ENCODE measurements at regions not wholly inside any gene's neighbourhood (a gene's known extent, or its start where the extent isn't known, plus 50 kb on each side); places are given as distances from the start of the nearest gene placed in this dataset.

GRCh38 chr20:6863355-6863754 is 95.9 kb downstream of the BMP2 start:
- H3K4me1 Mint-ChIP-seq (ENCODE audit: low read depth in 2 of 2): no peaks in the 10 kb centered on the region
- H3K36me3 Mint-ChIP-seq: no peaks in the 10 kb centered on the region
- H3K9me3 Mint-ChIP-seq: peaks cover 5% of the 10 kb centered on the region
- ATAC-seq: no peak
- H3K27me3 Mint-ChIP-seq: no peaks in the 10 kb centered on the region
- no peak for DNase-seq (ENCODE audit: low spot score)
- H3K4me3 Mint-ChIP-seq: no peak overlapping the region
- H3K27ac Mint-ChIP-seq: no peak overlapping the region

GRCh38 chr20:6863798-6864201 is 96.3 kb downstream of the BMP2 start:
- no peaks in the 10 kb centered on the region for H3K36me3 Mint-ChIP-seq
- H3K4me1 Mint-ChIP-seq (ENCODE audit: low read depth in 2 of 2): no peaks in the 10 kb centered on the region
- H3K27me3 Mint-ChIP-seq: no peaks in the 10 kb centered on the region
- H3K9me3 Mint-ChIP-seq: peaks cover 5% of the 10 kb centered on the region
- H3K4me3 Mint-ChIP-seq: no peak overlapping the region
- H3K27ac Mint-ChIP-seq: no peak overlapping the region
- ATAC-seq: no peak
- DNase-seq (ENCODE audit: low spot score): no peak

- Mint-ChIP-seq H3K4me1 (ENCODE audit: low read depth in 2 of 2) (no peaks in the 10 kb centered on the region), H3K9me3 (peaks cover 5% of the 10 kb centered on the region), H3K27ac (no peak overlapping the region), H3K4me3 (no peak overlapping the region), H3K27me3 (no peaks in the 10 kb centered on the region), H3K36me3 (no peaks in the 10 kb centered on the region)
- ATAC-seq (no peak), DNase-seq (ENCODE audit: low spot score) (no peak)
Observed at GRCh38 chr20:6864740-6865139, 97.3 kb downstream of the BMP2 start.

- Mint-ChIP-seq H3K36me3 (no peaks in the 10 kb centered on the region), H3K4me3 (no peak overlapping the region), H3K4me1 (ENCODE audit: low read depth in 2 of 2) (no peaks in the 10 kb centered on the region), H3K27ac (no peak overlapping the region), H3K9me3 (peaks cover 5% of the 10 kb centered on the region), H3K27me3 (no peaks in the 10 kb centered on the region)
- DNase-seq (ENCODE audit: low spot score) (no peak), ATAC-seq (no peak)
Observed at GRCh38 chr20:6866741-6867140, 99.3 kb downstream of the BMP2 start.

DNA sequence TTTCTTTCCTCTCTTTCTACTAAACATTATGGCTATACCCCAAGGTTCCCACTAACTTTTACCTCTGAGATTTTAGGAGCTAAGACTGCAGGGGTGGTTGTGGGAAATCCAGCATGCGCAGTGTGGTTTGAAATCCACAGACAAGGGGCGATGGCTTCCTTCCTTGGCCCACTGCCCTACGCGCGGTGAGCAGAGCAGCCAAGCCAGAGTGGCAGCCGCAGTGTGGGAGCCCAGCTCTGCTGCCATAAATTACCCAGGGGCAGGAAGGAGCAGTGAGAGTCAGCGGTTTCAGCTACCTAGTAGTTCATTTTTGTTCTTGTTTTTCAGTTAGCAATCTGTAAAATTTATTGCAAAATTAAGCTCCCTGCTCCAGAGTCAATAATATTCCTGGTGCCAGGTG is 101.4 kb downstream of the BMP2 start:
- Mint-ChIP-seq H3K9me3 (peaks cover 5% of the 10 kb centered on the region), H3K27me3 (no peaks in the 10 kb centered on the region), H3K27ac (no peak overlapping the region), H3K4me3 (no peak overlapping the region), H3K4me1 (ENCODE audit: low read depth in 2 of 2) (no peaks in the 10 kb centered on the region), H3K36me3 (no peaks in the 10 kb centered on the region)
- ATAC-seq (no peak), DNase-seq (ENCODE audit: low spot score) (no peak)

DNA sequence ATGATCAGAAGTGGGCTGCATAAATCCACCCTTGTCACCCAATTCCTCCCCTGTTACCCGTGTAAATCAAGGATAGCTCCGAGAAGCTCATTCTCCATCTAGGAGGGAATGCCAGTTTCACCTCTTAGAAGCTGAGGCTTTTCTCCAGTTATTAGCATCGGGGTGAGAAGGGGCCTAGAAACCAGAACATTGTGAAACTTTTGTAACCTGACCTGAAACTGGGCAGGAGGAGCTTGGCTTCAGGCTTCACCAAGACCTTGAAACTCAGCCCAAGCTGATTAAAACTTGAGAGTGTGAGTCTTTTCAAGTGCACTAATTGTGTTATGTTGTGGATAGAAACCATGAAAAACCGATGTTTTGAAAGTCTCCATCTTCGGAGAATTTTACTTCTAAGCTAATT is 103.1 kb downstream of the BMP2 start:
- Mint-ChIP-seq H3K27ac (no peak overlapping the region), H3K27me3 (no peaks in the 10 kb centered on the region), H3K4me3 (no peak overlapping the region), H3K9me3 (peaks cover 5% of the 10 kb centered on the region), H3K4me1 (ENCODE audit: low read depth in 2 of 2) (no peaks in the 10 kb centered on the region), H3K36me3 (no peaks in the 10 kb centered on the region)
- DNase-seq (ENCODE audit: low spot score): no peak
- ATAC-seq: no peak

- ATAC-seq (no peak), DNase-seq (ENCODE audit: low spot score) (no peak)
- Mint-ChIP-seq H3K36me3 (no peaks in the 10 kb centered on the region), H3K27ac (no peak overlapping the region), H3K4me3 (no peak overlapping the region), H3K27me3 (no peaks in the 10 kb centered on the region), H3K9me3 (peaks cover 2% of the 10 kb centered on the region), H3K4me1 (ENCODE audit: low read depth in 2 of 2) (no peaks in the 10 kb centered on the region)
Observed at GRCh38 chr20:6877633-6878032, 110.1 kb downstream of the BMP2 start.

GRCh38 chr20:6882561-6883291 is 115.2 kb downstream of the BMP2 start:
- H3K9me3 Mint-ChIP-seq: peaks cover 8% of the 10 kb centered on the region

DNA sequence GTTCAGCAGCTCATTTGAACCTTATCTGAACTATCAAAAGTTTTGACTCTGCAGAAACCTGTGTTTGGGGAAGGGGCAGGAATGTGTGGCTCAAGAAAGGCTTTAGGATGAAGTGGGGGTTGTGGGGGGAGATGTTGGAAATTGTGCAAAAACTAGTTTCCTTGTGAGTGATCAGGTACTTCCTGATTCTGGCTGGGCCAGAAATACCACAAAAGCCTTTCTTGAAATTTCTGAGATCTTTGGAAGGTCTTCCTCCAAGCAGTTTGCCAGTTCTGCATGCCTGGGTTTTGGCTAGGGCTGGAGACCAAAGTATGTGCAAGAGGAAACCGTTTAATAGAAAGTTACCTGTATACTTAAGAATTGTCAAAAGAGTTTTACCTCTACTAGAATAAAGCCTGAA is 116.6 kb downstream of the BMP2 start:
- H3K9me3 Mint-ChIP-seq: peaks cover 11% of the 10 kb centered on the region
- DNase-seq (ENCODE audit: low spot score) (no peak), ATAC-seq (no peak)
- H3K27ac Mint-ChIP-seq: no peak overlapping the region
- H3K36me3 Mint-ChIP-seq: no peaks in the 10 kb centered on the region
- peaks cover 0 to 2% of the 10 kb centered on the region in 2 donors for H3K27me3 Mint-ChIP-seq
- no peaks in the 10 kb centered on the region for H3K4me1 Mint-ChIP-seq (ENCODE audit: low read depth in 2 of 2)
- H3K4me3 Mint-ChIP-seq: no peak overlapping the region

More at GRCh38 chr20:6882561-6883291, 115.2 kb downstream of the BMP2 start:
- DNase-seq (ENCODE audit: low spot score) (no peak), ATAC-seq (no peak)
- no peak overlapping the region for H3K4me3 Mint-ChIP-seq
- H3K4me1 Mint-ChIP-seq (ENCODE audit: low read depth in 2 of 2): no peaks in the 10 kb centered on the region
- H3K36me3 Mint-ChIP-seq: no peaks in the 10 kb centered on the region
- peaks cover 0 to 2% of the 10 kb centered on the region in 2 donors for H3K27me3 Mint-ChIP-seq
- H3K27ac Mint-ChIP-seq: no peak overlapping the region

DNA sequence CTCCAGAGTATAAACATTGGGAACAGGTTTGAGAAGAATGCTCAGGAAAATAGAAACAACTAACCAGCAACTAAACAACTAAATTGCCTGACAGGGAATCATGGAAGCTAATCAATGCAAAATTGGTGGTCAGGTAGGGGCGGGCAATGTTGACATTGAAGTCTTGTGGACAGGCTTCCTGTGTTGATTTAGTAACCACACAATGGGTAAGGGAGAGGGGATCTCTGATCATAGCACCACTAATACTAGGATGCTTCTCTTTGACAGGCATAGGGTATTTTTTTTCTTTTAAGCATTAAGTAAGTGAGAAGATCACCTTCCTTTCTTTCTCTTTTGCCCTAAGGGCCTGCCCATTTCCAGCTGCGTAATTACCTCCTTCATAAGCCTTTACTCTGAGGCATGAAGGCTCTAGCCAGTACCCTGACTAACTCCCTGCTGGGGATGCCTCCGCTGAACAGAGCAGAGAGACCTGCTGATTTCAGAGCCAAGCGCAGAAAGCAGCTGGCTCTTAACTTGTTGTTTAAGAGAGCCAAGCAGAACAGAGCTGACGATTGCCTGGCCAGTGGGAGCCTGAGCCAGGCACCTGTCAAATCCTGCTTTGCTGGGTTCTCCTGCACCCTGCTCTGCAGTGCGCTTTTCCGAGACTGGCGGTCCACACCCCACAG is 118.7 kb downstream of the BMP2 start:
- Mint-ChIP-seq H3K4me3 (no peak overlapping the region), H3K9me3 (peaks cover 11% of the 10 kb centered on the region), H3K27me3 (peaks cover 0 to 2% of the 10 kb centered on the region in 2 donors), H3K36me3 (no peaks in the 10 kb centered on the region), H3K4me1 (ENCODE audit: low read depth in 2 of 2) (no peaks in the 10 kb centered on the region), H3K27ac (no peak overlapping the region)
- ATAC-seq: no peak
- DNase-seq (ENCODE audit: low spot score): no peak

DNA sequence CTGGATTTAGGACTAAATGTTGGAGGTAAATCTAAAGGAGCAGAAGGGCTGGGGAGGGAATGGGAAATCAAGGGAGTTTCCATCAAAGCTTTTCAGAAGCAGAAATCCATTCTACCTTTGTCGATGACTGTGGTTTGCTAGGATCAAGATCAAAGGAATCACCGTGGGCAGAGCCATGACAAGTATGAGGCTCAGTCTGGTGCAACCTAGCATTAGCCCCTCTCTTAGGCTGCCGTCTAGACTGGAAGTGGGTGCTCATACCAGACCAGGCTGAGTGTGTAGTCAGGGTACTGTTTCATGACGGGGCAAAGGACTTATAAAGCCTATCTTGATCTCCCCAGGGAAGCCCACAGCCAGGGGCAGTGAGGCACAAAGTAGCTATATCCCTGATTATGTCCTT is 120.5 kb downstream of the BMP2 start:
- no peaks in the 10 kb centered on the region for H3K4me1 Mint-ChIP-seq (ENCODE audit: low read depth in 2 of 2)
- H3K27me3 Mint-ChIP-seq: peaks cover 0 to 5% of the 10 kb centered on the region in 2 donors
- H3K9me3 Mint-ChIP-seq: peaks cover 11% of the 10 kb centered on the region
- ATAC-seq: no peak
- H3K36me3 Mint-ChIP-seq: no peaks in the 10 kb centered on the region
- H3K27ac Mint-ChIP-seq: no peak overlapping the region
- DNase-seq (ENCODE audit: low spot score): no peak
- no peak overlapping the region for H3K4me3 Mint-ChIP-seq

DNA sequence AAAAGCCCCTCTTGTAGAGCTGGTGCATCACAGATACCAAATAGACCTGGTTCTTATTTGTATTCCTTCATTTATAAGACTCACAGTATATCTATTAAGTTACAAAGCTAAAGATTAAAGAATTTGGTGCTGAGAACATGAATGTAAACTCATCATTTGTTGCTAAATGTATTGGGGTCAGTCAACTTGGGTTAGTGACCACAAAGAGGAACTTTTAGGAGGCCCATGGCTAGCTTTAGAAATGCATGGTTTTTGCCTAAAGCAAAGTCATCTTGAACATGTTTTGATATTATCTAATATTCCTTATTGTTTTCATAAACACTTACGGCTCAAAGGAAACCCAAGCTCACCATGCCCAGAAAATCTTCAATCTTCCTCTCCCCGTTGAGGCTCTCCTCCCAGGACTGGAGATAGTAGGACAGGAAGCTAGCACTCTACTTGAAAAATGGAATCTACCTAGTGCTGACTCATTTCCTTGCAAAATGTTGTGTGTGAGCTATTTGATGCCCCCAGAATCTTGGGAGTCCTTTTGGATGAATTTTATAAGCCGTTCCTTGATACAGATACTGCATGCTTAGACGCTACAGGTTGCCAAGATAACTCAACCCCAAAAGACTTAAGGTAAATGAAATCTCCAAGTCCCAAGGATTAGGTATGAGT is 121.4 kb downstream of the BMP2 start:
- H3K9me3 Mint-ChIP-seq: peaks cover 11% of the 10 kb centered on the region
- H3K4me1 Mint-ChIP-seq (ENCODE audit: low read depth in 2 of 2): no peaks in the 10 kb centered on the region

DNA sequence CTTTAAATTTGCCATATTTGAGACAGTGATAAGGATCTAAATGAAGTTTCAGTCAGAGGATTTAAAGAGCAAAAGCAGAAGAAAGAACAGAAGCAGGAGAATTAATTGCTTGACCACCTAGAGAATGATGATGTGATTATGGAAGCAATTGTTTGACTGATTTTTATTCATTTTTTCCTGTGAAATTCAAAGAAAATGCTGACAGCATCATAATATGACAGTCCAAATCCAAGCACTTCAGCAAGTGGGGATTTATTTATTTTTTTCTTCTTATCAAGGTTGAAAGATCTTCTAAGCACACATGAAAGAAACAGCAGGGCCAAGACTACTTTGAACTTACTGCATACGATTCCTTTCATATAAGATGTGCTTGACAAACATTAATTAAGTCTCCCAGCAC is 125.2 kb downstream of the BMP2 start:
- H3K27me3 Mint-ChIP-seq: peaks cover 0 to 3% of the 10 kb centered on the region in 2 donors
- peaks cover 5% of the 10 kb centered on the region for H3K9me3 Mint-ChIP-seq
- H3K4me3 Mint-ChIP-seq: no peak overlapping the region
- no peak for ATAC-seq
- H3K36me3 Mint-ChIP-seq: no peaks in the 10 kb centered on the region
- H3K4me1 Mint-ChIP-seq (ENCODE audit: low read depth in 2 of 2): no peaks in the 10 kb centered on the region
- no peak overlapping the region for H3K27ac Mint-ChIP-seq
- no peak for DNase-seq (ENCODE audit: low spot score)

More for the DNA sequence above, 121.4 kb downstream of the BMP2 start:
- H3K36me3 Mint-ChIP-seq: no peaks in the 10 kb centered on the region
- no peak overlapping the region for H3K27ac Mint-ChIP-seq
- ATAC-seq (no peak), DNase-seq (ENCODE audit: low spot score) (no peak)
- H3K27me3 Mint-ChIP-seq: peaks cover 0 to 5% of the 10 kb centered on the region in 2 donors
- H3K4me3 Mint-ChIP-seq: no peak overlapping the region

DNA sequence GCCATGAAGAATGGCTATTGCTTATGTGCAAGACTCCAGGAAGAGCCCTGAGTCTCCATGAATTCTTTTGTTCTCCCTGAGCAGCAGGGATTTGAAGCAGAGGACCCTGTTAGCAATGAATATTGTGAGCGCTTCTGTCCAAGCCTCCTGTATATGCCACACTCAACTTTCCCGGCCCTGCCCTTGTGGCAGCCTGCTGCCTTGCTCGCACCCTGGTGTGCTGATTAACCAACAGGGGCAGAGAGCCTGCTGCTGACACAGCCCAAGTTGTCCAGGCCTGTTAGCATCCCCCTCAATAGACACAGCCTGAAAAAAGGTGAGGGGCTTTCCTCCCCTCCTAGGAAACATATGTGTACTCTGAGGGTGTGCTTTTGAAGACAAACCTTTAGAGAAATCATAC is 131.4 kb downstream of the BMP2 start:
- no peak for DNase-seq (ENCODE audit: low spot score)
- H3K9me3 Mint-ChIP-seq: peaks cover 9% of the 10 kb centered on the region
- no peak overlapping the region for H3K27ac Mint-ChIP-seq
- H3K27me3 Mint-ChIP-seq: no peaks in the 10 kb centered on the region
- no peaks in the 10 kb centered on the region for H3K4me1 Mint-ChIP-seq (ENCODE audit: low read depth in 2 of 2)
- H3K36me3 Mint-ChIP-seq: no peaks in the 10 kb centered on the region
- no peak overlapping the region for H3K4me3 Mint-ChIP-seq
- ATAC-seq: no peak

All from natural killer cell treated with Interleukin-12 subunit alpha and Interleukin-12 subunit beta and Interleukin-15 and Interleukin-18, amount 100 ng/mL, for 72 hours (primary cell).